Head of caudate nucleus (tissue), 42 donors: ENCODE measurements at regions not wholly inside any gene's neighbourhood (a gene's known extent, or its start where the extent isn't known, plus 50 kb on each side); places are given as distances from the start of the nearest gene placed in this dataset.
A peak's percentile ranks its signal among the peaks of the same experiment; 100 is the strongest.

ENCODE experiments used
- DNase-seq, 42 donors: peaks; one replicate each; pipeline versions ENCODE4 v3.0.0 to v3.0.0-alpha.2; 2020 to 2021; ENCODE audit warnings: mixed read lengths in 7 of 42
- intact Hi-C: fragments of 100-400 bp; cut with DNase I; formaldehyde crosslinking; loops from one replicate; pipeline ENCODE4 v1.15.0; 2022

GRCh38 chr14:103205541-103205906, 82.3 kb downstream of the TNFAIP2 start:
- intact Hi-C loops = no loop called here
- no peak for DNase-seq

GRCh38 chr14:103206023-103206481, 82.8 kb downstream of the TNFAIP2 start:
- intact Hi-C loops = no loop called here
- DNase-seq = no peak

GRCh38 chr14:103206836-103207387, 83.7 kb downstream of the TNFAIP2 start:
- peak in 23 of 42 donors; percentile 4 to 47 (median 18) for DNase-seq
- intact Hi-C loops = no loop called here

- DNase-seq = peak in 2 of 42 donors; percentile 2 to 12
- intact Hi-C loops = no loop called here
Observed at GRCh38 chr14:103207388-103208072, 84.3 kb downstream of the TNFAIP2 start.

GRCh38 chr14:103209054-103209453, 85.8 kb downstream of the TNFAIP2 start:
- intact Hi-C loops = no loop called here
- DNase-seq = no peak

- no peak for DNase-seq
- intact Hi-C loops = no loop called here
Observed at GRCh38 chr14:103209506-103209905, 86.2 kb downstream of the TNFAIP2 start.

GRCh38 chr14:103213331-103213730, 90.1 kb downstream of the TNFAIP2 start:
- DNase-seq = no peak
- intact Hi-C loops = no loop called here

GRCh38 chr14:103214461-103214958, 91.2 kb downstream of the TNFAIP2 start:
- no peak for DNase-seq
- intact Hi-C loops = no loop called here

GRCh38 chr14:103216399-103216798, 93.1 kb downstream of the TNFAIP2 start:
- DNase-seq = no peak
- intact Hi-C loops = no loop called here

GRCh38 chr14:103216857-103217256, 93.6 kb downstream of the TNFAIP2 start:
- no peak for DNase-seq
- intact Hi-C loops = no loop called here

GRCh38 chr14:103217538-103217937, 94.3 kb downstream of the TNFAIP2 start:
- intact Hi-C loops = no loop called here
- no peak for DNase-seq

GRCh38 chr14:103220134-103220981, 97.1 kb downstream of the TNFAIP2 start:
- intact Hi-C loops = no loop called here
- DNase-seq = no peak

- DNase-seq = no peak
- intact Hi-C loops = no loop called here
Observed at GRCh38 chr14:103220982-103221641, 97.9 kb downstream of the TNFAIP2 start.

GRCh38 chr14:103221781-103222358, 98.6 kb downstream of the TNFAIP2 start:
- intact Hi-C loops = no loop called here
- DNase-seq = no peak

GRCh38 chr14:103223818-103224352, 100.6 kb downstream of the TNFAIP2 start:
- no peak for DNase-seq
- intact Hi-C loops = no loop called here

GRCh38 chr14:103225062-103225461, 101.8 kb downstream of the TNFAIP2 start:
- intact Hi-C loops = no loop called here
- no peak for DNase-seq

- intact Hi-C loops = no loop called here
- peak in 1 of 42 donors; percentile 2 for DNase-seq
Observed at GRCh38 chr14:103225476-103225875, 102.2 kb downstream of the TNFAIP2 start.

GRCh38 chr14:103227094-103227768, 104.0 kb downstream of the TNFAIP2 start:
- intact Hi-C loops = no loop called here

More at GRCh38 chr14:103227094-103227768, 104.0 kb downstream of the TNFAIP2 start:
- no peak for DNase-seq
